GM12878 (cell line): ENCODE measurements at regions not wholly inside any gene's neighbourhood (a gene's known extent, or its start where the extent isn't known, plus 50 kb on each side); places are given as distances from the start of the nearest gene placed in this dataset.

ENCODE experiments used
- CEBPB ChIP-seq, 2 experiments: fragments of 150-350 bp in 1 of 2; IDR thresholded peaks; 2 replicates each; pipeline ENCODE4 v1.6.1; 2012 to 2014; ENCODE audit warnings: low read depth in 2 of 2, low read length in 2 of 2, borderline replicate concordance in 1 of 2, inconsistent platforms in 1 of 2
- CHD2 ChIP-seq: IDR thresholded peaks from 2 replicates; pipeline ENCODE4 v1.6.1; 2011; ENCODE audit warnings: low read depth, low read length, improper control_type of control experiment, borderline replicate concordance
- CHD4 ChIP-seq: fragments of 200-600 bp; sonication (generic); IDR thresholded peaks from 2 replicates; pipeline ENCODE4 v1.6.1; 2016; ENCODE audit warnings: mild to moderate bottlenecking
- EED ChIP-seq: sonication (generic); IDR thresholded peaks from 2 replicates; pipeline ENCODE4 v1.6.1; 2016; ENCODE audit warnings: antibody characterized with exemption, low read depth
- JUND ChIP-seq: IDR thresholded peaks from 2 replicates; pipeline ENCODE4 v1.6.1; 2012; ENCODE audit warnings: low read depth, mild to moderate bottlenecking, low read length, improper control_type of control experiment, moderate library complexity
- KDM1A ChIP-seq: fragments of 200-600 bp; sonication (generic); IDR thresholded peaks from 2 replicates; pipeline ENCODE4 v1.6.1; 2016; ENCODE audit warnings: borderline replicate concordance
- NFYB ChIP-seq: IDR thresholded peaks from 2 replicates; pipeline ENCODE4 v1.6.1; 2011; ENCODE audit warnings: low read depth, mild to moderate bottlenecking, low read length, improper control_type of control experiment, moderate library complexity; ENCODE audit not compliant: insufficient read depth
- NR2C2 ChIP-seq: IDR thresholded peaks from 2 replicates; pipeline ENCODE4 v1.6.1; 2011; ENCODE audit warnings: borderline replicate concordance, low read depth; ENCODE audit not compliant: control insufficient read depth, insufficient read length
- PBX3 ChIP-seq: IDR thresholded peaks from 2 replicates; pipeline ENCODE4 v1.6.1; 2011; ENCODE audit warnings: mild to moderate bottlenecking, low read depth, low read length, moderate library complexity; ENCODE audit not compliant: insufficient replicate concordance
- POLR2A ChIP-seq: IDR thresholded peaks from 2 replicates; pipeline ENCODE4 v1.6.1; 2011; ENCODE audit warnings: low read depth, mild to moderate bottlenecking, low read length
- REST ChIP-seq: IDR thresholded peaks from 2 replicates; pipeline ENCODE4 v1.6.1; 2012; ENCODE audit warnings: mild to moderate bottlenecking, low read depth, low read length
- TBL1XR1 ChIP-seq: IDR thresholded peaks from 2 replicates; pipeline ENCODE4 v1.6.1; 2012; ENCODE audit warnings: low read depth, low read length, improper control_type of control experiment
- TCF12 ChIP-seq: IDR thresholded peaks from 2 replicates; pipeline ENCODE4 v1.6.1; 2011; ENCODE audit warnings: low read depth, mild to moderate bottlenecking, low read length
- TF ChIP-seq, protein P1 (sequence below), 3 experiments: IDR thresholded peaks in 2 of 3; conservative IDR thresholded peaks in 1 of 3; 2 replicates each; pipeline ENCODE4 v1.5.1; 2011; ENCODE audit warnings: low read depth in 3 of 3, low read length in 3 of 3, mild to moderate bottlenecking in 3 of 3, control low read depth in 2 of 3, moderate library complexity in 2 of 3, inconsistent platforms in 1 of 3, mixed read lengths in 1 of 3; ENCODE audit not compliant: control insufficient read depth in 2 of 3, insufficient read depth in 1 of 3; ENCODE audit errors: extremely low read depth in 1 of 3

GRCh38 chr3:194830978-194831377 is 145.3 kb downstream of the FAM43A start:
- TF ChIP-seq POLR2A (no peak), TBL1XR1 (no peak), KDM1A (no peak), CHD4 (no peak), EED (no peak), NR2C2 (no peak), TCF12 (no peak), NFYB (no peak), REST (no peak), CHD2 (no peak), PBX3 (no peak), CEBPB (IDR thresholded peaks at IDR 0.05; ENCODE audit: borderline replicate concordance in 1 of 2, low read depth in 2 of 2, low read length in 2 of 2) (no peak), JUND (no peak)
- TF ChIP-seq, protein P1, sequence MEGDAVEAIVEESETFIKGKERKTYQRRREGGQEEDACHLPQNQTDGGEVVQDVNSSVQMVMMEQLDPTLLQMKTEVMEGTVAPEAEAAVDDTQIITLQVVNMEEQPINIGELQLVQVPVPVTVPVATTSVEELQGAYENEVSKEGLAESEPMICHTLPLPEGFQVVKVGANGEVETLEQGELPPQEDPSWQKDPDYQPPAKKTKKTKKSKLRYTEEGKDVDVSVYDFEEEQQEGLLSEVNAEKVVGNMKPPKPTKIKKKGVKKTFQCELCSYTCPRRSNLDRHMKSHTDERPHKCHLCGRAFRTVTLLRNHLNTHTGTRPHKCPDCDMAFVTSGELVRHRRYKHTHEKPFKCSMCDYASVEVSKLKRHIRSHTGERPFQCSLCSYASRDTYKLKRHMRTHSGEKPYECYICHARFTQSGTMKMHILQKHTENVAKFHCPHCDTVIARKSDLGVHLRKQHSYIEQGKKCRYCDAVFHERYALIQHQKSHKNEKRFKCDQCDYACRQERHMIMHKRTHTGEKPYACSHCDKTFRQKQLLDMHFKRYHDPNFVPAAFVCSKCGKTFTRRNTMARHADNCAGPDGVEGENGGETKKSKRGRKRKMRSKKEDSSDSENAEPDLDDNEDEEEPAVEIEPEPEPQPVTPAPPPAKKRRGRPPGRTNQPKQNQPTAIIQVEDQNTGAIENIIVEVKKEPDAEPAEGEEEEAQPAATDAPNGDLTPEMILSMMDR (IDR thresholded peaks at IDR 0.05 in 2 of 3, conservative IDR thresholded peaks at IDR 0.05 in 1 of 3; ENCODE audit: control insufficient read depth in 2 of 3, extremely low read depth in 1 of 3, insufficient read depth in 1 of 3, low read depth in 3 of 3, low read length in 3 of 3), result no peak
